ENCODE measurements at regions not wholly inside any gene's neighbourhood (a gene's known extent, or its start where the extent isn't known, plus 50 kb on each side); places are given as distances from the start of the nearest gene placed in this dataset.

- Mint-ChIP-seq H3K4me1 (ENCODE audit: low read depth, unreplicated experiment) (no peaks in the 10 kb centered on the region), H3K9me3 (ENCODE audit: unreplicated experiment) (no peaks in the 10 kb centered on the region), H3K27ac (ENCODE audit: unreplicated experiment) (no peak overlapping the region), H3K4me3 (ENCODE audit: unreplicated experiment) (no peak overlapping the region), H3K27me3 (ENCODE audit: low read depth, unreplicated experiment) (peaks cover 3% of the 10 kb centered on the region), H3K36me3 (ENCODE audit: low read depth, unreplicated experiment) (no peaks in the 10 kb centered on the region)
- Histone ChIP-seq H3K9ac (ENCODE audit: low read length) (no peak overlapping the region), H3K4me2 (ENCODE audit: low read length) (no peak overlapping the region), H3K27ac (ENCODE audit: low read depth, low read length) (no peak overlapping the region), H2AFZ (ENCODE audit: low read depth, low read length) (no peak overlapping the region), H3K4me1 (ENCODE audit: insufficient read depth, low read length) (no peaks in the 10 kb centered on the region), H4K20me1 (ENCODE audit: insufficient read depth, low read length) (no peaks in the 10 kb centered on the region), H3K79me2 (ENCODE audit: insufficient read depth, low read length) (no peaks in the 10 kb centered on the region), H3K9me3 (ENCODE audit: insufficient read depth, low read depth, low read length) (no peaks in the 10 kb centered on the region), H3K4me3 (ENCODE audit: insufficient read depth, low read depth, low read length) (no peak overlapping the region), H3K36me3 (ENCODE audit: insufficient read depth, low read length) (no peaks in the 10 kb centered on the region), H3K27me3 (ENCODE audit: insufficient read depth, low read length) (no peaks in the 10 kb centered on the region)
- no peak for FAIRE-seq
- no peak for DNase-seq (ENCODE audit: low read depth)
- TF ChIP-seq, protein P1, sequence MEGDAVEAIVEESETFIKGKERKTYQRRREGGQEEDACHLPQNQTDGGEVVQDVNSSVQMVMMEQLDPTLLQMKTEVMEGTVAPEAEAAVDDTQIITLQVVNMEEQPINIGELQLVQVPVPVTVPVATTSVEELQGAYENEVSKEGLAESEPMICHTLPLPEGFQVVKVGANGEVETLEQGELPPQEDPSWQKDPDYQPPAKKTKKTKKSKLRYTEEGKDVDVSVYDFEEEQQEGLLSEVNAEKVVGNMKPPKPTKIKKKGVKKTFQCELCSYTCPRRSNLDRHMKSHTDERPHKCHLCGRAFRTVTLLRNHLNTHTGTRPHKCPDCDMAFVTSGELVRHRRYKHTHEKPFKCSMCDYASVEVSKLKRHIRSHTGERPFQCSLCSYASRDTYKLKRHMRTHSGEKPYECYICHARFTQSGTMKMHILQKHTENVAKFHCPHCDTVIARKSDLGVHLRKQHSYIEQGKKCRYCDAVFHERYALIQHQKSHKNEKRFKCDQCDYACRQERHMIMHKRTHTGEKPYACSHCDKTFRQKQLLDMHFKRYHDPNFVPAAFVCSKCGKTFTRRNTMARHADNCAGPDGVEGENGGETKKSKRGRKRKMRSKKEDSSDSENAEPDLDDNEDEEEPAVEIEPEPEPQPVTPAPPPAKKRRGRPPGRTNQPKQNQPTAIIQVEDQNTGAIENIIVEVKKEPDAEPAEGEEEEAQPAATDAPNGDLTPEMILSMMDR (IDR thresholded peaks at IDR 0.05; ENCODE audit: insufficient read depth, low read depth, low read length): no peak
- no peak for TF ChIP-seq EZH2 (IDR thresholded peaks at IDR 0.05; ENCODE audit: insufficient read depth, low read length)
Measured at GRCh38 chr2:33719067-33719466, 120.0 kb upstream of the FAM98A start.

- no peak overlapping the region for H3K27ac ChIP-seq (ENCODE audit: low read depth, low read length)
- no peak overlapping the region for H3K27ac Mint-ChIP-seq (ENCODE audit: unreplicated experiment)
- no peaks in the 10 kb centered on the region for H3K36me3 Mint-ChIP-seq (ENCODE audit: low read depth, unreplicated experiment)
Measured at GRCh38 chr2:33712674-33713073, 113.6 kb upstream of the FAM98A start.

DNA sequence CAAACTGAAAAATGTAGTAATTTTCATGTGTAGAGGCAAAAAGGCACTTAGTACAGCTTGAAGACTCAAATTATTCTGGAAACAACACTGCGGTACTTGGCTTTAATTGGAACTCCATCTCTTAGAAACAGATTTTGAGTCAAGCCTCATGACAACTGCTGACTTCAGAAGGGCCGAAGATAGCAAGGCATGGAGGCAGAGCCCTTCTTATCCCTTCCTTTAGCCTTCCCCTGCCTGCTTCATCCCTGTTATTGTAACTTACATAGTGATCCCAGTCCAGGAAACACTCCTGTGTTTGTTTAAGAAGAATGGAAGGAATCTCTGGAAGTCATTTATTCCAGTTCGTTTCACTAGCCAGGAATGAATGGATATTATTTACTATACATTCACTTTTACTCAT is 110.9 kb upstream of the FAM98A start:
- H3K9me3 ChIP-seq (ENCODE audit: insufficient read depth, low read depth, low read length): no peaks in the 10 kb centered on the region
- no peak overlapping the region for H3K27ac ChIP-seq (ENCODE audit: low read depth, low read length)
- H3K4me3 ChIP-seq (ENCODE audit: insufficient read depth, low read depth, low read length): no peak overlapping the region
- H3K27me3 Mint-ChIP-seq (ENCODE audit: low read depth, unreplicated experiment): no peaks in the 10 kb centered on the region
- H3K4me2 ChIP-seq (ENCODE audit: low read length): no peak overlapping the region
- no peak for FAIRE-seq
- H3K36me3 ChIP-seq (ENCODE audit: insufficient read depth, low read length): no peaks in the 10 kb centered on the region
- TF ChIP-seq, protein P1 (IDR thresholded peaks at IDR 0.05; ENCODE audit: insufficient read depth, low read depth, low read length): no peak
- TF ChIP-seq EZH2 (IDR thresholded peaks at IDR 0.05; ENCODE audit: insufficient read depth, low read length): no peak
- H3K4me1 Mint-ChIP-seq (ENCODE audit: low read depth, unreplicated experiment): no peaks in the 10 kb centered on the region
- no peaks in the 10 kb centered on the region for H3K9me3 Mint-ChIP-seq (ENCODE audit: unreplicated experiment)
- no peak overlapping the region for H3K9ac ChIP-seq (ENCODE audit: low read length)
- H3K4me3 Mint-ChIP-seq (ENCODE audit: unreplicated experiment): no peak overlapping the region
- DNase-seq (ENCODE audit: low read depth): peak; percentile 16
- H3K27me3 ChIP-seq (ENCODE audit: insufficient read depth, low read length): no peaks in the 10 kb centered on the region
- no peaks in the 10 kb centered on the region for H3K36me3 Mint-ChIP-seq (ENCODE audit: low read depth, unreplicated experiment)
- H3K27ac Mint-ChIP-seq (ENCODE audit: unreplicated experiment): no peak overlapping the region
- H3K4me1 ChIP-seq (ENCODE audit: insufficient read depth, low read length): peaks cover 2% of the 10 kb centered on the region
- no peaks in the 10 kb centered on the region for H4K20me1 ChIP-seq (ENCODE audit: insufficient read depth, low read length)
- no peaks in the 10 kb centered on the region for H3K79me2 ChIP-seq (ENCODE audit: insufficient read depth, low read length)
- H2AFZ ChIP-seq (ENCODE audit: low read depth, low read length): no peak overlapping the region

More at GRCh38 chr2:33712674-33713073, 113.6 kb upstream of the FAM98A start:
- TF ChIP-seq, protein P1 (IDR thresholded peaks at IDR 0.05; ENCODE audit: insufficient read depth, low read depth, low read length): no peak
- no peak for TF ChIP-seq EZH2 (IDR thresholded peaks at IDR 0.05; ENCODE audit: insufficient read depth, low read length)
- H3K79me2 ChIP-seq (ENCODE audit: insufficient read depth, low read length): no peaks in the 10 kb centered on the region
- H3K4me1 ChIP-seq (ENCODE audit: insufficient read depth, low read length): peaks cover 2% of the 10 kb centered on the region
- Mint-ChIP-seq H3K9me3 (ENCODE audit: unreplicated experiment) (no peaks in the 10 kb centered on the region), H3K4me1 (ENCODE audit: low read depth, unreplicated experiment) (no peaks in the 10 kb centered on the region), H3K27me3 (ENCODE audit: low read depth, unreplicated experiment) (no peaks in the 10 kb centered on the region), H3K4me3 (ENCODE audit: unreplicated experiment) (no peak overlapping the region)
- no peaks in the 10 kb centered on the region for H3K9me3 ChIP-seq (ENCODE audit: insufficient read depth, low read depth, low read length)
- FAIRE-seq (no peak), DNase-seq (ENCODE audit: low read depth) (no peak)
- no peak overlapping the region for H2AFZ ChIP-seq (ENCODE audit: low read depth, low read length)
- no peaks in the 10 kb centered on the region for H3K36me3 ChIP-seq (ENCODE audit: insufficient read depth, low read length)
- H3K27me3 ChIP-seq (ENCODE audit: insufficient read depth, low read length): no peaks in the 10 kb centered on the region
- no peak overlapping the region for H3K4me3 ChIP-seq (ENCODE audit: insufficient read depth, low read depth, low read length)
- no peak overlapping the region for H3K4me2 ChIP-seq (ENCODE audit: low read length)
- no peaks in the 10 kb centered on the region for H4K20me1 ChIP-seq (ENCODE audit: insufficient read depth, low read length)
- no peak overlapping the region for H3K9ac ChIP-seq (ENCODE audit: low read length)
